Dedifferentiated amniotic fluid mesenchymal stem cell (primary cell): ENCODE measurements at regions not wholly inside any gene's neighbourhood (a gene's known extent, or its start where the extent isn't known, plus 50 kb on each side); places are given as distances from the start of the nearest gene placed in this dataset.

Source experiments
- DNase-seq: peaks from one replicate; pipeline ENCODE4 v3.0.0-alpha.2; 2016; ENCODE audit errors: extremely low spot score

DNA sequence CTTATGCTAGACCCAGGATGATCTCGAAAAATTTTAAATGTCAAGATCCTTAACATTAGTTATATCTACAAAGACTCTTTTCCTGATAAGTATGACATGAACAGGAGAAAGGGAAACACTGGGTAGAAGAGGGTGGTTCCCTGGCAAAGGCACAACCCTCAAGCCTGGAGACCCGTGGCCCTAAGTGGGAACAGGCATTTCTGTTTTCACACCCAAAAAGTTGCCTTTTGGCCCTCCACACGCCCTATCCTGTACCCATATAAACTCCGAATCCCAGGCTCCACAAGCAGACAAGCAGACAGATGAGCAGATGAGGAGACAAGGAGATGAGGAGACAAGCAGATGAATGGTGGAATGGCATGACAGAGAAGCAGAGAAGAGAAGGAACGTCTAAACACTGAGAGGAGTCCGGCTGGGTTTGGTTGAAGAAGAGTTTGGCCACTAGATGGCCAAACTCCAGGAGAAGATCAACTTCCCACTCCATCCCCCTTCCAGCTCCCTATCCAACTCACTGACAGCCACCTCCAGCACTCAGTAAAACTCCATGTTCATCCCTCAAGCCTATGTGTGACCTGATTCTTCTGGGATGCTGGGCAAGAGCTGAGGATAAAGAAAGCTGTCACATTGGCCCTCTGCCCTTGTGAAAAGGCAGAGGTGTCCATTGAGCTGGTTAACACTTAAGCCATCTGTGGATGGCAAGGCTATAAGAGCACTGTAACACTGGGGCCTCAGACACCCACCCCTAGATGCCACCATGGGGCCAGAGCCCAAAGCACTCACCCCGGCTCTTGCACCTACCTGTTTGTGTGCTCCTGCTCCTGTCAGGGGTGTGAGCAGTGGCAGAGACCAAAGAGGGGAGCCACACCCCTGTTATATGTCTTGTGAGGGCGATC lies 139.6 kb upstream of the FAM20A start:
- no peak for DNase-seq

DNA sequence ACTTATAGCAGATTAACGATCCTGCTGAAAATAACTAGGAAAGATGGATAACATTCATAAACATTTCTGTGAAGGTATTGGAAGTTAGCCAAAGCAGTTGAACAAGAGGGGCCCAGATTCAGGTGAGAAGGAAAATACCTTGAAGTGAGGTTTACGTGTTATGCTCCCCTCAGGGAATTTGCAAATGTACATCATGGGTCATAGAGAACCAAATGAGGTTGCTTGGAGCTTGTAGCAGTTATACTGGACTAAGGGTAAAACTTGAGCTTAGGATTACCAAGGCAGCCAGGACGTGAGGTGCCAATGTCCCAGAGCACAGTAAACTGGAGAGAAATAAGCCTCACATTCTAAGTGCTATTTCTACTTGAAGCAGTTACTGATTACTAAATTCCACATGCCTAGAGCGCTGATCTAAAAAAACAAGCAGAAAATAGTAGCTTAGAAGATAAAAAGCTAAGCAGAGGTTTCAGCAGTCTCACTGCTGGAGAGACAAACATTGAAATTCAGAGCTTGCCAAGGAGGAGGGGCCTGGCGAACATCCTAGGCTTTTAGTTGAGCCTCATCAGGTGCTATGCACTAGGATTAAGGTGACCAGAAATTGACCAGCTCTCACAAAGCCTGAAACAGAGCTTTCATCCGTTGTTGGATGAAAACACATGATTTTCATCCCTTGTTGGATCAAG lies 136.7 kb upstream of the FAM20A start:
- DNase-seq, result no peak

DNA sequence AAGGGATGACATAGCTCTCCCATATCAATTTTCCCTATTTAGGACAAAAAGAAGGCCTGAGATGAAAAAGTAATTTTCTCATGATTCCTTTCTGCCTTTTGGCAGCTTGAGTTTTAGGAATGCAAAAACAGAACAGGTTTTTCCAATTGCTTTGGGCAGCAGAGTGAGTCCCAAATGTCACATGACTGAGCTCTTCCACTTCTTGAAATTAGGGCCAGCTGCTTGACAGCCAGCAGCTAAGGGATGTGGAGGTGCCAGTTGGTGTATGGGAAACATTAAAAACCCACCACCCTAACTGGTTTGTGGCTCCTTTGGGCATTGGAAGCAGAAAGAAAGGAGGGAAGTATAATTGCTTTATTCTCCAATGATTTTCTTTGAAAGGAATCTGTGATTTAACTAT lies 133.8 kb upstream of the FAM20A start:
- DNase-seq, result no peak

DNA sequence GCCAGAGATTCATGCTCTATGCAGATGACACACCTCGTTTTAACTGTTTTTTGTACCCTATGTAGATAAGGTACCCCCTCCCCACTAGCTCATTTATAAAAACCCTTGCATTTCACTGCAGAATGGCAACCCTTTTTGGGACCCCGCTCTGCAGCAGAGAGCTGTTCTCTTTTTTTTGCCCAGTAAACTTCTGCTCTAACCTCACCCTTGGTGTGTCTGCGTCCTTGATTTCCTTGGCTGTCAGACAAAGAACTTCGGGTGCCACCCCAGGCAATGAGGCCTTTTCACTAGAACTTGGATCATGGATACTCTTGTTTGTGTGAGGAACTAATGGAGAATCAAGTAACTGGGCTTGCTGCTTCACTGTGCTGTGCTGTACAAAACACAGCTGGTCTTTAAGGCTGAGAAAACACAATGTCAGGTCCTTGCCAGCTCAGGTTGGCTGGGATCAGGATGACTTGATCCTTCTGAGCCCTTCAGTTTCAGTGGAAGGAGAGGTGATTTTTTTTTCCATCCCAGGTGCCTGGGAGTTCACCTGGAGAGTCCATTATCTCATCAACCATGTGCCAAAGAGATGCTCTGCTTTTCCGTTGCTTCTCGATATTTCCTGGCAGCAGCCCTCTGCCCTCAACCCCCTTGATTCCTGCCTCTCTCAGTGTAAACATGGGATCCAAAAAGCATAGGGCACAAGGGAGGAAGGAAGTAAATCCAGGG lies 133.2 kb upstream of the FAM20A start:
- DNase-seq, result no peak

DNA sequence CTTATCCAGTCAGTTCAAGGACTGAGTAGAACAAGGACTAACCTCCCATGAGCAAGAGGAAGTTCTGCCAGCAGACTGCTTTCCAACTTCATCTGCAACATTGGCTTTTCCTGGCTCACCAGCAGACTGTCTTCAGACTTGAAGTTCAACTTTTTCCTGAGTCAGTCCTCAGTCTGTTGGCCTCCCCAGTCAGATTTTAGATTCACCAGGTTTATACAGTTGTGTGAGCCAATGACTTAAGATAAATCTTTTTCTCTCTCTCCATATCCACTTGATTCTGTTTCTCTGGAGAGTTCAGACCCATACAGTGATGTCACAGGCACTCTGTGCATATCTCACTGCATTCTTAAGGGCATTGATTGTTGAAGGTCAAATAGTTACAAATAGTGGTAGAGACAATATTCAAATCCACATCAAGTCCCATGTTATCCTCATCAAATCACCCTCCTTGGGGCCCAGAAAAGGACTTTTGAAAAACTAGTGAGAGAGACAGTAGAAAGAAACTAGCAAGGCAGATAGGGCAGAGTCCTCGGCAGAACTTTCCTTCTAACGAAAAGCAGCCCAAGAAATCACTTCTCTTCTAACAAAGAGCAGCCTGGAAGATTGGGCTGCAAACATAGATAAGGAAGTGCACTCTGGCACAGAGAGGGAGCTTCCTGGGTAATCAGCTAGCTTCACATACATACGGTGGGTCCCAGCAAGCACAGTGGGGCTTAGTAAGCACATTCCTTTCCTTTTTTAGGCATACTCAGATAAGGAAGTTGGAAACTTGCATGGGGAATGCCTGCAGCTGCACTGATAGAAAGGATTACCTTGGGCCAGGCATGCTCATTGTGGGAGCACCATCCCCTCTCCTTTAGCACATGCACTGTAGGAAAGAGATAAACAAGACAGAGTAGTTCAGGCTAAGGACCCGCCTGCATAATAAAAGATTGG lies 132.3 kb upstream of the FAM20A start:
- DNase-seq, result no peak

DNA sequence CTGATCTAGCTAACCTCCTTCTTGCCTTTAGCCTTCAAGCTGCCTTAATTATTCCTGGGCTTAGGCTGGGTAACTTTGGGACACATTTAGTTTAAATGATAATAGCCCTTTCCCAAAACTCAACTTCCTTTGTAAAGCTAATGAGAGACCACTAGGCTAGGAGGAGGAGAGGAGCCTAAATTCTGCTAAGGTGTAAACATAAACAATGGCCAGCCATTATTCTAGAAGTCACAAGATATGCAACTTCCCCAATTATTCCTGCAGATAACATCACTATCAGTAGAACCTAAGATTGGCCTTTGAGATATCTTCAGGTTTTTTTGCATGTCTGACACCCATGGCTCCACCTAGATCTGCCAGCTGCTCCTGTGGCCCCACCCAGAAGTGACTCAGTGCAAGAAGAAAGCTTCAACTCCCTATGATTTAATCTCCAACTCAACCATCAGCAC lies 131.2 kb upstream of the FAM20A start:
- no peak for DNase-seq

DNA sequence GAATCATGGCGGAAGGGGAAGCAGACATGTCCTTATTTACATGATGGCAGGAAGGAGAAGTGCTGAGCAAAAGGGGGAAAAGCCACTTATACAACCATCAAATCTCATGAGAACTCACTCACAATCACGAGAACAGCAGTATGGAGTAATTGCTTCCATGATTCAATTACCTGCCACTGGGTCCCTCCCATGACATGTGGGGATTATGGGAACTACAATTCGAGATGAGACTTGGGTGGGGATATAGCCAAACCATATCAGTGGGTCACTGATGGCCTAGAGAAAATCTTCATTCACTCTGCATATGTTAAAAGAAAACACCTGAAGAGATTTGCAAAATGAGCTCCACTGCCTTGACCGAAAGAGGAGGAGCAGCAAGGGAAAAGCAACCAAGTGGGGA lies 130.3 kb upstream of the FAM20A start:
- DNase-seq, result no peak

DNA sequence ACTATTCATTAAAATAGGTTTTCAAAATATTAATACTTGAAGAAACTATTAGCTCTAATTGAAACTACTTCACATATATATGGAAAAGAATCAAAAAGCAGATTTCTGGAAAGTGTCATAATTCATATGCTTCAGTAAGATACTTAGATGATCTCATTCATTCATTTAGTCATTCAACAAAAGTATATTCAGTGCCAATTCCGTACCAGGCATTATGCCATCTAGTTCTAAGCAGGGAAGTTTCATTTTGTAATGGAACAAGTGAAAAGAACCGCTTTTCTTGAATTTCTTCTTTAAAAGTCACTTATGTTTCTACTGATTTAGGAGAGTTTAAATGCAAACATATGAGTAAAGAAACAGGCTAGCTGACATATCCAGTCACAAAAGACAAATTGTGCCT lies 118.3 kb upstream of the FAM20A start:
- peak; percentile 73 for DNase-seq

DNA sequence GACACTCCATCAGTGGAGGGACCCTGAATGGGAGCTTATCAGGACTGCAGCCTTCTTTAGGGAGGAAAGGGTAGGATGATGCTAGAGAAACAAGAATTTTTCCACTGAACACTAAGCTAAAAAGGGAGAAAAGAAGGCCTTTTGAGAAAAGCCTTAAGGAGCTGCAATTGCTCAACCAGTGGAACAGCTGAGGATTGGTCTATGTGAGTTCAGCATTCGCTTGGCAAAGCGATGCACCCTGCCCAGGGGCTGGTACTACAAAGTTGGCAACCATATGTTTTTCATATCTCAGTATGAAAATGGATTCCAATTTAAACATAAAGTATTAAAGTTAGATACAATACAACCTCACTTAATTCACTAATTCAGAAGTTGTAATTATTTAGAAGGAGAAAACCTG lies 117.8 kb upstream of the FAM20A start:
- no peak for DNase-seq

DNA sequence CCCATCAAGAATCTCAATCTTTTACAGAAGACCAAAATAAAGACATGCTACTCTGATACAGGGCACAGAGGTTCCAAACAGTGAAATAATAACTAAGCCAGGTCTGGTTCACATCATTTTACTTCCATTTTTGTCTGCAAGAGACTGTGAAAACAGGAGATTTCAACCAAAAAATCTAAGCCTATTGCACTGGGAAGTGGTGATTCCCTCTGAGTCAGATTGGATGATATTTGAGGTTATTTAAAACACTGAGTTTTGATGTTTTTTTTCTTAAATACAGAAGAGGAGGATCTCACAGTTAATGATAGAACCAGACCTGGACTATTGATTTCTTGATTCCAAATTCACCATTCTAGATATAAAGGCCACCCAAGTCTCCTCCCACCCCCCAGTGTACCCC lies 117.3 kb upstream of the FAM20A start:
- DNase-seq, result no peak

DNA sequence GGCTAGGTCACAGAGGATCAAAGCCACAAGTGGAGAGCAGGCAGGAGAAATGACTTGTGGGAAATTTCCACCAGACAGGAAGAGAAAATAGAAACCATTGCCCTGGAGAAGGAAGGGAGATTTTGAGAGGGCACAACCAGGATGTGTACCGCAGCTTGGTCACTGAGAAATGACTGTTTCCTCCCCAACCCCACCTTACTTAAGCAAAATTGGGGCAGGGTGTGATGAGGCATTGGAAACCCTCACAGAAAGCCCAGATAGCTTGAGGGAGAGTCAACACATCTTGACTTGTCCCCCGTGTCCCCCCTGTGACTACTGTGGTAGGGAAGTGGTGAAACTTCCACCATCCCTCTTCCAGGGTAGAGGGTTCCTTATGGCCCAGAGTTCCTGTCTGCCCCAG lies 113.5 kb upstream of the FAM20A start:
- no peak for DNase-seq

DNA sequence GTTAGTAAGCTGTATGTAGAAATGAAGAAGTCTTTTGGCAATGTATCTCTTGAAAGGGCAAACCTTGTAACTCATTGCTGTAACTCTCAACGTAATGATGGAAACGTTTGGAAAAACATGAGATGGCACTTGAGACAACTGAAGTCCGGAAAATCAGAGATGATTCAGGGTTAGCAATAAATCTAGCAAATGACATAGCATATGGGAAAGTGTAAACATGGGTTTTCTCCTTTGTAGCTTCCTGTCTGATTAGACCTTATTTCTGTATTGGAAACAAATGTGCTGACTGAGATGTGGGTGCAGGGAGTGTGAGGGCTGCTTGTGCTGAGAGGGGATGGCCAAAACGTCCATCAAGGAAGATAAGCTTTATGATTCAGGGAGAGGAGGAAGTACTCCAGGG lies 110.7 kb upstream of the FAM20A start:
- DNase-seq, result peak; percentile 41

DNA sequence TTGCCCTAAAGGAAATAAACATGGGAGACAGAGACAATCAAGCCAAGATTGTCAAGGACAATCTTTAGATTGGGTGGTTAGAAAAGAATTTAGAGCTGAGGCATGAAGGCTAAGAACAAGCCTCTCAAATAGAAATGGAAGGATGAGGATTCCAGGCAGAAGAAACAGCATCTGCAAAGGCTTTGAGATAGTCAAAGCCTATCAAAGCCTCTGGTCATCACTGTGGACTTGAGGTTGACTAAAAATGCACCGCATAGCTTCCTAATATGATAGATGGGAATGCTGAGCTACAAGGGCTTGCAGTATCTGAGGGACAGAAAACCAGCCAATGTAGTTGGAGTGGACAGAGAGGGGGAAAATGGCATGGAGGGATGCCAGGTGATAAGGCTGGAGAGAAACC lies 109.8 kb upstream of the FAM20A start:
- DNase-seq, result no peak

DNA sequence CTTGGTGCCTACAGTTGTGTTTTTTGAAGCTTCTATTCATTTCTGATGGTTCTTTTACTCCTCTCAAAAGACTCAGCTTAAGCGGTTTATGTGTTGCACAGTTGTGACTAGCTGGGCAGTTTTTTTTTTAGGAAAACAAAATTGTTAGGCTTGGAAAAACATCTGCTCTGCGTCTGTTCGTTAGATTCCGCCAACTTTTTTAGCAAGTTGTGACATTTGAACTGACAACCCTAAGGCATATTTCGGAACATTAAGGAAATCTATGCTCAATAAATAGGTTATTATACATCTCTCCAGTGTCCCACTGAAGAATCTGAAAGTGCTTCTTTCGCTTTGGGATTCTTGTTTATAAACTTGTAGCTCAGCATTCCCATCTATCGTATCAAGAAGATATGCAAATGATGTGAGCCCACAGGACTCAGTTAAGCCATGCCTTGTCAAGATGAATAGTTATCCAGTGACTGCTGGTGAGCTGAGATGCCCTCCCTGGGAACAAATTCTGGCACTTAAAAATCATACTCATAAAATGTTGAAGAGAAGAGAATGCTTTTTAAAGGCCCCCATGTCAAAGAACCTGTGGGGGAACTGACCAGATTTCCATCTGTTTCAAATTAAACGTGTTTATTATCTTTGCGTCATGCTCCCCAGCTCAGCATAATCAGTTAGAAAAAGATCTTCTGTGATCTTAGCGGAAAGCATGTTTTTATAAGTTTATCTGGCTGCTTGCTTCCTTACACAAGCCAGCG lies 109.0 kb upstream of the FAM20A start:
- peak; percentile 67 for DNase-seq

DNA sequence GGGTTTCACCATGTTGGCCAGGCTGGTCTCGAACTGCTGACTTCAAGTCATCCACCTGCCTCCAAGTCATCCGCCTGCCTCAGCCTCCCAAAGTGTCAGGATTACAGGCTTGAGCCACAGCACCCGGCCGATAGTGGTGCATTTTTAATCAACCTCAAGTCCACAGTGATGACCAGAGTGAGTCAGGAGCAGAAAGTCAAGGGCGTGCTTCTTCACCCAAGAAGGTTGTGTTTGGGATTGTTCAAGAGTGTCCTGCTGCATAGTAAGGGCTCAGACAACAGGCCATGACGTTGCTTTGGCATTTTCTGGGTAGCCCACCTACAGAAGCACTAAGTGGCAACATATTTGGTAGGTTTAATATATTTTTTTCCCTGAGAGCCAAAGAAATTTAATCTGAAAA lies 108.3 kb upstream of the FAM20A start:
- no peak for DNase-seq

DNA sequence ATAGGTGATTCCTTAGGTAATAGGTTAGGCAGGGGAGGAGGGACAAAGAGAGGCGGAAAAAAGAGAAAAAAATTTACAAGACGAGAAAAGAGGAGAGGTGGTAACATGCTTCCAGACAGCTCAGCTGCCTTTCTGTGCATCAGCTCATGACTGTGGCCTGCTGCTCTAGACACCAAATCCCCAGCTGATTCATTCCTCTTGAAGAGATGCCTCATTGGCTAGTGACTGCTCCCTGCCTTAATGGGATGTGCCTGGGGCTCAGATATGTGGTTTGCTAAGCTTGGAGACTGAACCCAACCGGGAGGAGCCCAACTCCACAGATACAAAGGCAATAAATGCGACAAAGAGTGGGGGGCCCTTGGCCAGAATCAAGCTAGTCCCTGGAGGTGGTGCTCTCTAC lies 105.9 kb upstream of the FAM20A start:
- peak; percentile 74 for DNase-seq

DNA sequence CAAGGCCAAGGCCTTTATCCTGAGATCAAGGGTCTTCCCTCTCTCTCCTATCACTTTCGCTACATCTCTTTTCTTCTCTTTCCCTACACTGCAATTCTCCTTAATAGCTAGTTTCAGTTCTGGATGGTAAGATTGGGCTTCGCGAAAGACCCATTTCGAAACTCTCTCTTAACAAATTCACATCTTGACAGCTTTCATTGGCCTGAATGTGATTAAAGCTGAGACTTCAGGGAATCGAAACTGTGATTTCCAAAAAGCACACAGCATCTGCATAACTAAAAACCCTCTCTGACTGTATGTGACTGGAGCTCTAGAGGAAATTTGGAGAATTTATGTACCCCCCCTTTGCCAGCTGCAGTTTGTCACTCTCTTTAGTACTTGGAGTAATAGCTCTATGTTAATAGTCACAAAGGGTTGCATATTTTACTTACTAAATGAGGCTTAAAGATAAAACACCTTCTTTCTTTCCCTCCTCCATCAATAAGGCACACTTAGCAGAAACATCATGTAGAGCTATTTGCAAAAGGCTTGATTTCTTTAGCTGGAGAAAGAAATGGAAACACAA lies 105.3 kb upstream of the FAM20A start:
- DNase-seq, result no peak

DNA sequence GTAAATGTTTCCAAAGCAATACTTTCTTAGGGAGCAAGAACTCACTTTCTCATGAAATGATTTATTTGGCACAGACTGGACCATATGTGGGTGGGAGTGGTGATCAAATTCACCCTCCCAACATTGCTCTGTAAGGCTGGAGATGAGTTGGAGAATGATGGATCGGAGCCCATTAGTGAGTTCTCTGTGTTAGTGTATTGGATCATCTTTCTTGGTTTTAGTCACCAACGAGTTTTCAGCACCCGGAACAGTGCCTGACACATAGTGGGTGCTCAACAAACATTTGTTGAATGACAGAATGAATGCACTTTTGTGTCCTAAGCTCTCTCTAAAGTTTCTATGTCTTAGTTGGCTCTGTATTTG lies 104.5 kb upstream of the FAM20A start:
- no peak for DNase-seq

DNA sequence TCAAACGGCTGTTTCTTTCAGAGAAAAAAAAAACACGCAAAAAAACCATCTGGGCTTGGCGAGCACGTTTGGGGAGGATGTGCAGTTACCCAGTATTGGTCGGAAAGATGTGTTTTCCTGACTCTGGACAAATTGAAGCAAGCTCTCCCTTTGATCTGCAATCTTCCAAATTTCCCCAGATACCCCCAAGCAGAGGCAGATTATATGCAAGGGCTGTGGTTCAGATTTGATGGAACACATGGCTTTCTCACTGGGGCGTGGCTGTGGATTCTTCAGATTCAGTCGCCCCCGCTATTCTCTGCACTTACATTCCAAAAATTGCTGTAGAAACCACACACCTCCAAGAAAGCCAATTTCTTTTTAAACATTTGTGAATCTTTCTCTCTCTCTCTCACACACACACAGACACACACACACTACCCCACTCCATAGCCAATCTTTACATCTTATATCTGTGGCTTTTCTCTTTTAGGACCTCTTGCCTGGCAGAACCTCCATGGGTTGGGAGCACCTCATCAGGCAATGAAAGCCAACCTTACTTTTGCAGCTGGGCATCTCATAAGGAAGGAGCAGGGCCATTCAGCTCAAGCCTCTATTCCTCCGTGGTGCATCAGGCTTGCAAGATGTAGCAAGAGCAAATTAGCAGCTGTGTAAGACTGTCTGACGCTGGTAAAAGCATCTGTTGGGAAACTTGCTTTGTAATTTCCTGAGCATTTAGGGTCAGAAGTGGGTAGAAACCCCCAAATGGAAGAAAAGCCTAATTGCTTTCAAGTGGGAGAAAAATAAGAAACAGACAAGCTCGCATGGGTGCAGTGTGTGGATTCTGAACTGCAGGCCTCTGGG lies 103.9 kb upstream of the FAM20A start:
- peak; percentile 85 for DNase-seq

DNA sequence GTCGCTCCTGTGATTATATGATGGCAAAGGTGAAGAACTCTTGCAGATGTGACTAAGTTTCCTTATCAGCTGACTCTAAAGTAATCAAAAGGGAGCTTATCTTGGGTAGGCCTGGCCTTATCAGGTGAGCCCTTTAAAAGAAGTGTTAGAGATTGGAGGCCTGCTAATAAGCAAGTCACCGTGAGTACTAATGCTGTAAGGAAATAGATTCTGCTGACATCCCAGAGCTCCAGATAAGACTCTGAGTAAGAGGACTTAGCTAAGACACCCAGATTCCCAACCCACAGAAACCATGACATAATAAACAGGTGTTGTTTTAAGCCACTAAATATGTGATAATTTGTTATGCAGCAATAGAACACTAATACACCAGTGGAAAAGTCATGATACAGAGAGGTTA lies 99.9 kb upstream of the FAM20A start:
- no peak for DNase-seq
